ENCODE measurements at regions not wholly inside any gene's neighbourhood (a gene's known extent, or its start where the extent isn't known, plus 50 kb on each side); places are given as distances from the start of the nearest gene placed in this dataset.

- in situ Hi-C loops (cut with MboI; ENCODE audit: low pct_ligation_motif_present in 1 of 4, low pct_unique_long_range_greater_than_20kb in 1 of 4, low sequenced_read_pairs in 3 of 4): no loop called here
- Histone ChIP-seq H3K27ac (no peak overlapping the region), H3K27me3 (no peaks in the 10 kb centered on the region), H3K4me3 (no peak overlapping the region), H3K36me3 (no peaks in the 10 kb centered on the region), H3K9me3 (no peaks in the 10 kb centered on the region), H3K4me1 (peaks cover 0 to under 1% (median 0%) of the 10 kb centered on the region in 4 donors)
- WGBS, 2 donors (ENCODE audit: low coverage in 1 of 2): 73 to 84% methylated on average over 4 to 18 of the region's 18 CpGs
- intact Hi-C loops (cut with DNase I; ENCODE audit: low total_unique reads): no loop called here
- no peak for DNase-seq
- TF ChIP-seq, protein P1, sequence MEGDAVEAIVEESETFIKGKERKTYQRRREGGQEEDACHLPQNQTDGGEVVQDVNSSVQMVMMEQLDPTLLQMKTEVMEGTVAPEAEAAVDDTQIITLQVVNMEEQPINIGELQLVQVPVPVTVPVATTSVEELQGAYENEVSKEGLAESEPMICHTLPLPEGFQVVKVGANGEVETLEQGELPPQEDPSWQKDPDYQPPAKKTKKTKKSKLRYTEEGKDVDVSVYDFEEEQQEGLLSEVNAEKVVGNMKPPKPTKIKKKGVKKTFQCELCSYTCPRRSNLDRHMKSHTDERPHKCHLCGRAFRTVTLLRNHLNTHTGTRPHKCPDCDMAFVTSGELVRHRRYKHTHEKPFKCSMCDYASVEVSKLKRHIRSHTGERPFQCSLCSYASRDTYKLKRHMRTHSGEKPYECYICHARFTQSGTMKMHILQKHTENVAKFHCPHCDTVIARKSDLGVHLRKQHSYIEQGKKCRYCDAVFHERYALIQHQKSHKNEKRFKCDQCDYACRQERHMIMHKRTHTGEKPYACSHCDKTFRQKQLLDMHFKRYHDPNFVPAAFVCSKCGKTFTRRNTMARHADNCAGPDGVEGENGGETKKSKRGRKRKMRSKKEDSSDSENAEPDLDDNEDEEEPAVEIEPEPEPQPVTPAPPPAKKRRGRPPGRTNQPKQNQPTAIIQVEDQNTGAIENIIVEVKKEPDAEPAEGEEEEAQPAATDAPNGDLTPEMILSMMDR (IDR thresholded peaks at IDR 0.05): no peak
- TF ChIP-seq POLR2AphosphoS5 (IDR thresholded peaks at IDR 0.05) (no peak), EP300 (IDR thresholded peaks at IDR 0.05; ENCODE audit: low read depth) (no peak), POLR2A (IDR thresholded peaks at IDR 0.05) (no peak)
Measured at GRCh38 chr11:134521452-134522289, 109.6 kb upstream of the B3GAT1 start.

- no peak for DNase-seq
- H3K27ac ChIP-seq: no peak overlapping the region
- H3K36me3 ChIP-seq: no peaks in the 10 kb centered on the region
- H3K9me3 ChIP-seq: no peaks in the 10 kb centered on the region
- intact Hi-C loops (cut with DNase I; ENCODE audit: low total_unique reads) (no loop called here), in situ Hi-C loops (cut with MboI; ENCODE audit: low pct_ligation_motif_present in 1 of 4, low pct_unique_long_range_greater_than_20kb in 1 of 4, low sequenced_read_pairs in 3 of 4) (no loop called here)
- 93 to 95% methylated on average over 8 to 14 of the region's 14 CpGs for WGBS, 2 donors (ENCODE audit: low coverage in 1 of 2)
- peaks cover 0 to 8% (median 3%) of the 10 kb centered on the region in 4 donors for H3K4me1 ChIP-seq
- no peaks in the 10 kb centered on the region for H3K27me3 ChIP-seq
- TF ChIP-seq EP300 (IDR thresholded peaks at IDR 0.05; ENCODE audit: low read depth) (no peak), POLR2A (IDR thresholded peaks at IDR 0.05) (no peak), POLR2AphosphoS5 (IDR thresholded peaks at IDR 0.05) (no peak)
- TF ChIP-seq, protein P1 (IDR thresholded peaks at IDR 0.05): no peak
- no peak overlapping the region for H3K4me3 ChIP-seq
Measured at GRCh38 chr11:134521001-134521400, 109.0 kb upstream of the B3GAT1 start.

DNA sequence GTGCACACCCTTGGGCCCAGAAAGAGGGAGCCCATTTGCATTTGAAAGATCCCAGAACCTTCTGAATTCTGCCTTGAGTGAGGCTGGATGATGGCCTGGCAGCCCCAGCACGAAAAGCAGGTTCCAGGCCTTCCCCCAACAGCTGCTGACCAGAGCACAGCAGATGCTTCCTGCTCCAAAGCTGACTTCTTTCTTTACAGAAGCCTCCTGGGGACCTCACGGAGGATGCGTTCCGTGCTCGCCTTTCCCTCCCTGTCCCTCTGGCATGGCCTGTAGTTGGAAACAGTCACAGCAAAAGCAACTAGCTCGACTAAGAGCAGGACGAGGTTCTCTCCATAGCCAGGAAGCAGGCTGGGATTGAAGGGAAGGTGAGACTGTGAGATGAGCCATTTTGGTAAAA, 107.7 kb upstream of the B3GAT1 start:
- no peaks in the 10 kb centered on the region for H3K27me3 ChIP-seq
- no peaks in the 10 kb centered on the region for H3K9me3 ChIP-seq
- peaks cover 3 to 19% (median 13%) of the 10 kb centered on the region in 4 donors for H3K4me1 ChIP-seq
- 52 to 80% methylated on average over 2 to 7 of the region's 7 CpGs for WGBS, 2 donors (ENCODE audit: low coverage in 1 of 2)
- in situ Hi-C loops (cut with MboI; ENCODE audit: low pct_ligation_motif_present in 1 of 4, low pct_unique_long_range_greater_than_20kb in 1 of 4, low sequenced_read_pairs in 3 of 4): no loop called here
- no peak overlapping the region for H3K27ac ChIP-seq
- DNase-seq: no peak
- no peak overlapping the region for H3K4me3 ChIP-seq
- intact Hi-C loops (cut with DNase I; ENCODE audit: low total_unique reads): no loop called here
- H3K36me3 ChIP-seq: no peaks in the 10 kb centered on the region
- TF ChIP-seq, protein P1 (IDR thresholded peaks at IDR 0.05): no peak
- TF ChIP-seq EP300 (IDR thresholded peaks at IDR 0.05; ENCODE audit: low read depth): no peak

GRCh38 chr11:134519390-134519750, 107.3 kb upstream of the B3GAT1 start:
- WGBS, 2 donors (ENCODE audit: low coverage in 1 of 2): 49 to 75% methylated on average over 2 to 6 of the region's 6 CpGs

More at GRCh38 chr11:134519390-134519750, 107.3 kb upstream of the B3GAT1 start:
- H3K27me3 ChIP-seq: no peaks in the 10 kb centered on the region
- no peaks in the 10 kb centered on the region for H3K36me3 ChIP-seq
- in situ Hi-C loops (cut with MboI; ENCODE audit: low pct_ligation_motif_present in 1 of 4, low pct_unique_long_range_greater_than_20kb in 1 of 4, low sequenced_read_pairs in 3 of 4): no loop called here
- H3K4me1 ChIP-seq: peaks cover 3 to 23% (median 17%) of the 10 kb centered on the region in 4 donors
- intact Hi-C loops (cut with DNase I; ENCODE audit: low total_unique reads): no loop called here
- TF ChIP-seq POLR2A (IDR thresholded peaks at IDR 0.05) (no peak), EP300 (IDR thresholded peaks at IDR 0.05; ENCODE audit: low read depth) (no peak), POLR2AphosphoS5 (IDR thresholded peaks at IDR 0.05) (no peak)
- no peak overlapping the region for H3K27ac ChIP-seq
- DNase-seq: no peak
- H3K4me3 ChIP-seq: no peak overlapping the region
- H3K9me3 ChIP-seq: no peaks in the 10 kb centered on the region
